ENCODE measurements at regions not wholly inside any gene's neighbourhood (a gene's known extent, or its start where the extent isn't known, plus 50 kb on each side); places are given as distances from the start of the nearest gene placed in this dataset.
A peak's percentile ranks its signal among the peaks of the same experiment; 100 is the strongest.

- H3K9me3 Mint-ChIP-seq, result no peaks in the 10 kb centered on the region
- H3K4me1 Mint-ChIP-seq, result peaks cover 2 to 6% of the 10 kb centered on the region in 2 experiments; a peak in 1 of 4 replicates
- WGBS (ENCODE audit: extremely low coverage, insufficient read length, low lambda C conversion rate), result no CpG with 5 or more reads among the region's 5 CpGs
- no peaks in the 10 kb centered on the region for H3K27me3 Mint-ChIP-seq (ENCODE audit: low read depth)
- Histone ChIP-seq H2BK120ac (ENCODE audit: low read depth, low read length, poor library complexity, severe bottlenecking) (no peak overlapping the region), H2BK20ac (ENCODE audit: low read depth, low read length, poor library complexity, severe bottlenecking) (no peak overlapping the region), H4K5ac (ENCODE audit: insufficient read length, low read depth, low read length) (no peak overlapping the region), H2BK15ac (ENCODE audit: low read depth, low read length) (no peak overlapping the region), H4K91ac (ENCODE audit: insufficient read length, low read depth, low read length) (no peak overlapping the region), H3K9ac (ENCODE audit: extremely low read depth, insufficient read length, low read length) (no peak overlapping the region), H3T11ph (ENCODE audit: low read length) (no peak overlapping the region), H3K79me2 (ENCODE audit: insufficient read depth, low read length) (no peaks in the 10 kb centered on the region), H3K27me3 (ENCODE audit: insufficient read depth, low read length) (no peaks in the 10 kb centered on the region), H3K23ac (ENCODE audit: insufficient read length, low read depth, low read length) (no peak overlapping the region), H3K27ac (ENCODE audit: insufficient read length, low read depth, low read length) (no peak overlapping the region), H3K9me3 (ENCODE audit: control insufficient read depth, low read depth, low read length) (no peaks in the 10 kb centered on the region), H3K56ac (ENCODE audit: insufficient read length, low read depth, low read length) (no peak overlapping the region), H2BK12ac (ENCODE audit: insufficient read length, low read depth, low read length) (no peak overlapping the region), H3K23me2 (ENCODE audit: insufficient read length, low read depth, low read length, poor library complexity, severe bottlenecking) (peaks cover 4% of the 10 kb centered on the region), H3K79me1 (ENCODE audit: insufficient read depth, low read depth, low read length, poor library complexity, severe bottlenecking) (no peaks in the 10 kb centered on the region), H3K18ac (ENCODE audit: insufficient read length, low read depth, low read length) (no peak overlapping the region), H2AFZ (ENCODE audit: low read length) (no peak overlapping the region), H3K4me1 (ENCODE audit: insufficient read depth, low read length) (no peaks in the 10 kb centered on the region; the same call in 1 of the 2 replicates), H3K14ac (ENCODE audit: insufficient read depth, low read length) (no peak overlapping the region), H3K4ac (ENCODE audit: low read depth, low read length) (no peak overlapping the region), H4K8ac (replicated peaks; ENCODE audit: insufficient read length, low read depth, low read length) (no peak overlapping the region), H2BK5ac (ENCODE audit: insufficient read length, low read length) (no peak overlapping the region), H4K20me1 (ENCODE audit: control insufficient read depth, insufficient read depth, insufficient read length) (no peaks in the 10 kb centered on the region), H2AK5ac (ENCODE audit: insufficient read length, low read length) (no peak overlapping the region), H3K4me2 (ENCODE audit: insufficient read depth, insufficient read length, low read length) (no peak overlapping the region)
- peaks cover 0 to 13% (median 5%) of the 10 kb centered on the region in 3 experiments; a peak in 3 of 7 replicates for H3K36me3 Mint-ChIP-seq (ENCODE audit: insufficient read depth in 1 of 3, low read depth in 3 of 3)
- H3K4me3 Mint-ChIP-seq, result no peak overlapping the region
- peak; percentile 10; the same call in 2 of the 3 replicates for TF ChIP-seq CTCF (conservative IDR thresholded peaks at IDR 0.05)
- no peak overlapping the region for H3K27ac Mint-ChIP-seq
- DNase-seq, result no peak
Observed at GRCh38 chr21:36260802-36261201, 59.2 kb upstream of the MORC3 start.
